HG03558 (cell line): ENCODE measurements at regions not wholly inside any gene's neighbourhood (a gene's known extent, or its start where the extent isn't known, plus 50 kb on each side); places are given as distances from the start of the nearest gene placed in this dataset.

Experiments used
- ATAC-seq: cut with Tn5 transposase; IDR thresholded peaks from one replicate; pipeline ENCODE4 v1.9.1; 2021; ENCODE audit warnings: moderate number of reproducible peaks; ENCODE audit not compliant: unreplicated experiment; ENCODE audit errors: extremely low read depth

DNA sequence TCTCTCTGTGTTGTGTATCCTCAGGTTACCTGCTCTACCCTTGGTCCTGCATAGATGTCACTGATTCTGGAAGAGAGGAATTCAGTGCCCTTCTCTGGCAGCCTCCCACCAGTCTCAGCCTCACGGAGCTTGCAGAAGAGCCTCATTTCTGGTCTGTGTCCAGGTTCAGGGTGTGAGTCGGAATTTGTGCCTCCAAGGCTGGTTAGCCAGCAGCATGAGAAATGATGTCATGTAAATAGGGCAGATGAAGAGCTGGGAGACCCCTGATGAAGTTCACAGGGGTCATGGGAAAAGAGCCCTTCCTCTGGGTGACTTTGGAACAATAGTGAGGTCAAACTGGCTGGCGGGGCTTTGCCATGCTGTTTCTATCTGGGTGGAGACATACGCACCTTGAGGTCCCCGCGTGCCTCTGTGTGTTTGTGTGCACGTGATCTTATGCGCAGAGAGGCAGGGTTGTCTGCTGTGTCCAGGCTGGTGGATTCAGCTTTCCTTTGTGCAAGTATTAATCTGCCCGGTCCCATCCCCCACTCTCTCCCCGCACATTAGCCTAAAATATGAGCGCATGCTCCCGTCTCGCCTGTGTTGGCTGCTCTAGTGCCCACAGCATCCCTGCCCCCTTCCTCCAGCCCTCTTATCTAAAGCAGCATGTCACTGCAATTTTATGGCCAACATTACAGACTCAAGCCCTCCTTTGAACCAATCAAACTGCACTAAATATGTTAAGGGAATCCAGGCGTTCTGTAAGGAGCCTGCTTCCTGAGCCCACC lies 256.3 kb upstream of the ZFHX3 start:
- ATAC-seq, result no peak

DNA sequence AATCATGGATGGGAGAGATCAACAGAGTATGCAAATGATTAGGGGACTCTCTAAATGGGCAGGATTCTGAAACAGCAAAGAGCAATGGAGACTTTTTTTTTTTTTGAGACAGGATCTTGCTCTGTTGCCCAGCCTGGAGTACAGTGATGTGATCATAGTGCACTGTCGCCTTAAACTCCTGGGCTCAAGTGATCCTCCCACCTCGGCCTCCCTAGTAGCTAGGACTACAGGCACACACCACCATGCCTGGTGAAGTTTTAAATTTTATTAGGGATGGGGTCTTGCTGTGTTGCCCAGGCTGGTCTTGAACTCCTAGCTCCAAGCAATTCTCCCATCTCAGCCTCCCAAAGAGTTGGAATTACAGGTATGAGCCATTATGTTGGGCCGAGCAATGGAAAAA lies 255.0 kb upstream of the ZFHX3 start:
- no peak for ATAC-seq

- ATAC-seq, result no peak
These were observed 254.1 kb upstream of the ZFHX3 start for GRCh38 chr16:73301984-73302383.

DNA sequence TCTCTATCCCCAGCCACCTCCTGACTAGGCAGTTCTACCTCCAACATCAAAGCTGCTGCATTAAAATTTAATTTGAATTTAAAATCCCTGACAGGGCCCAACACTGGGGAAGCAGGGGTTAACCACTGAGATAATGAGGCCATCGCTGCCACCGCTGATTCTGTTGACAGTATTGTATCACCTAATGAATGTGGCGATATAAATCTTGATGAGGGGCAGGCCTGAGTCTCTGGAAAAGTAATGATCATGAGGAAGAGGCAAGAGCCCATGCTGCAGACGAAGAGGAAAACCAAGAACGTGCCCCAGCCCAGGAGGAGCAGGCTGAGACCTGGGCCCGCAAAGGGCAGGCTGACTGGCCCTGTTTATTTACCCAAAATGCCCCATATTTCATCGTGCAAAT lies 251.4 kb upstream of the ZFHX3 start:
- no peak for ATAC-seq

GRCh38 chr16:73298562-73298961 lies 250.6 kb upstream of the ZFHX3 start:
- ATAC-seq, result no peak

DNA sequence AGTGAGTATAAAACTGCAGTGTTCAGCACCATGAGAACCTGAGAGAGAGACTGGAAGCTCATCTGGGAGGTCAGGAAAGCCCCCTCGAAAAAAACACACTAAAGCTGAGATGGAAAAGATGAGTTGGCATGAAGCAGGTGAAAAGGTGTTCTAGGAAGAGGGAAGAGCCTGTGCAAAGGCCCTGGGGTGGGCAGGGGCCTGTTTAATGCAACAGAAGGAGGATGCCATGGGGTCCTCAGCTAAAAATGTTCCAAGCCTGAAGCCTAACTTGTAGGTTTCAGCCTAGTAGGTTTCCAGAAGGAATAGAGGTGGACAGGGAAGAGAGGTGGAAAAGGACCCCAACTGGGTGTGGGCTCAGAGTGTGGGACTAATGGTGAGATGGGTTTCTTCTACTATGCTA lies 242.3 kb upstream of the ZFHX3 start:
- no peak for ATAC-seq

GRCh38 chr16:73289232-73289631 lies 241.3 kb upstream of the ZFHX3 start:
- peak; percentile 68 for ATAC-seq

DNA sequence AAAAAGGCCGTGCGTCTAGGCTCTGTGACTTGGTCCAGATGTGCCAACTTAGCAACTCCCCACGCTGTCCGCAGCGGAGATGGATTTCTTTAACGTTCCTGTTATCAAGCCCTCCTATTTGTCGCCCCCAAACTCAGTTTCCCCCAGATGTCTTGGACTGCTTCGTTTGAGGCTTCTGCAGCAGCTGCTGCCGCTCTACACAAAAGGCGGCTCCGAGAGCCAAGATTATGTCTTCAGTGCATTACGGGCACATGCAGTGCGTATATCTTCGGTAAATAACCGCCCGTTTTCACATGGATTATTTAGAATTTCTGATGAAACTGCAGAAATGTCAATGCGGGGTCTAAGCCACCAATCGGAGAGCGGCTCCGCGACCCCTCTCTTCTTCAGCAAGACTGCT lies 240.6 kb upstream of the ZFHX3 start:
- ATAC-seq, result no peak

DNA sequence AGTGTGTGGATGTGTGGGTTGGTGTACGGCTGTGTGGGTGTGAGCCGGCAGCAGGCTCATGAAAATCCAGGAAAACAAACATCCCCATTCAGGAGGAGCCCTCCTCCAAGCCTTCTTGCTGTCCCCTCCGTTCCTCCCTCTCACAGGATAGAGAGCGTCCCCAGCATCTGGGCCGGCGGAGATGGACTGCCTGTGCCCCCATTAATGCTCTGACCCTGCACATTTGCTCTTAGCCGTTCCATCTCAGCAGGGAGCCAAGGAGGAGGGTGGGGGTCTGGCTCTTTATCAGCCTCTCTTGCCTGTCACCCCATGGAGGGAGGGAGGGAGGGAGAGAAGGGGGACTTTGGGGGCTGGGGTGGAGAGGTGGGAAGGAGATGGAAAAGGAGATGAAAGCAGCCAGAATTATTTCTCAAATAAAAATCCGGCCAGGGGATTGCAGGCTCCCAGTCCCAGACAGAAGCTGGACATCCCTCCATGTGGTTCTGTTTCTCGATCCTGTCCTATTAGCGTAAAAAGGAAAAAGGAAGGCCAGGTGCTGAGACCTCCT lies 240.0 kb upstream of the ZFHX3 start:
- no peak for ATAC-seq

GRCh38 chr16:73286346-73287267 lies 238.7 kb upstream of the ZFHX3 start:
- ATAC-seq, result no peak

GRCh38 chr16:73285436-73286201 lies 237.7 kb upstream of the ZFHX3 start:
- no peak for ATAC-seq

GRCh38 chr16:73280388-73280787 lies 232.5 kb upstream of the ZFHX3 start:
- no peak for ATAC-seq

GRCh38 chr16:73279451-73279850 lies 231.5 kb upstream of the ZFHX3 start:
- ATAC-seq, result no peak

DNA sequence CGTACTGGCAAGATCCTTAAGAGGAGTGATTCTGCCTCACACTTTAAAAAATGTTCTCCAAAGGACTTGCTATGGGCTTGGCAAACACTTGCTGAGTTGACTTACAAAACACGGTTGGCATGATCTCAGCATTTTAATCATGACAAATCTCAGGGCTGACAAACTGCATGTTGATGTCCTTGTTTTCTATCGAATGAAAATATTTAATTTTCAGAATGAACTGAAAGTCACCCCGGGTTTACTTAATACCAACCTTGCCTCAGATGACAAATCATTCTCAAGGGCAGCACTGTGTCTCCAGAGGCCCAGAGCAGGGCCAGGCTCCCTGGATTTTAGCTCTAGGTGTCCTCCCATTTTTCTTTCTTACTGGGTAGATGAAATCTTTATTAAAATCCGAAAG lies 229.1 kb upstream of the ZFHX3 start:
- no peak for ATAC-seq

DNA sequence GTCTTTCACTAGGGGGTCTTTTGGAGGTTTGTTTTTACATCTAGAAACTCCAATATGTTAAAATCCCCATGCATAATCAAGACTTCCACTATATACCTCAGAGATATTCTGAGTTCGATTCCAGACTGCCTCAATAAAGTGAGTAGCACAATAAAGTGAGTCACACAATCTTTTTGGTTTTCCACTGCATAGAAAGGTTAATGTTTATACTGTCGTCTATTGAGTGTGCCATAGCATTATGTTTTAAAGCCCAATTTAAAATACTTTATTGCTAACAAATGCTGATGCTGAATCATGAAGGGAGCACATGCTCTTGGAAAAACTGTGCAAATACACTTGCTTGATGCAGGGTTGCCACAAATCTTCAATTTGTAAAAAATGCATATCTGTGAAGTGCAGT lies 227.5 kb upstream of the ZFHX3 start:
- ATAC-seq, result no peak

- peak; percentile 68 for ATAC-seq
These were observed 227.1 kb upstream of the ZFHX3 start for GRCh38 chr16:73275024-73275423.

- ATAC-seq, result no peak
These were observed 226.2 kb upstream of the ZFHX3 start for GRCh38 chr16:73274140-73274539.

- ATAC-seq, result no peak
These were observed 220.6 kb upstream of the ZFHX3 start for GRCh38 chr16:73268366-73268993.

DNA sequence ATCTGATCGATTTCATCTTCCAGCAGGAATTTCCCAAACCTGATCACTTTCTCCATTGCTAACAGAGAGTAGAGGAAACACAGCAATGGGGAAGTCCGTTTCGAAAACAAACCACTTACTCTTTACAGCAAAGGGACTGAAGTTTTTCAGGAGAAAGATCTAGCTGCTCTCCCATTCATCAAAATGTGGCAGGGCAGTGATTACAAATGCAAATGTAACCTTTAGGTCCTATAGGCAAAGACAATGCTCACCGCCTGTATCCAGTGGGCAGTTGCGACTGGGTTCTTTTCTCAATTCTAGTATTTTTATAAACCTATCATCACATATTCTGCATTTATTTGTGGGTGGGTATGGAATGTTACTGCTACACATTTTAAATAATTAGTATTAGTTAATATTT lies 218.0 kb upstream of the ZFHX3 start:
- ATAC-seq, result no peak
